Bone marrow (tissue), 2 donors: ENCODE measurements at regions not wholly inside any gene's neighbourhood (a gene's known extent, or its start where the extent isn't known, plus 50 kb on each side); places are given as distances from the start of the nearest gene placed in this dataset.
"Not testable (repeated sequence)": the region's sequence is repeated elsewhere in the genome, so short reads cannot be mapped to it uniquely, and the experiment has no call there.

Source experiments
- DNase-seq, 2 donors: peaks; one replicate each; lab custom pipeline; 2025; lab: John Stamatoyannopoulos, UW

DNA sequence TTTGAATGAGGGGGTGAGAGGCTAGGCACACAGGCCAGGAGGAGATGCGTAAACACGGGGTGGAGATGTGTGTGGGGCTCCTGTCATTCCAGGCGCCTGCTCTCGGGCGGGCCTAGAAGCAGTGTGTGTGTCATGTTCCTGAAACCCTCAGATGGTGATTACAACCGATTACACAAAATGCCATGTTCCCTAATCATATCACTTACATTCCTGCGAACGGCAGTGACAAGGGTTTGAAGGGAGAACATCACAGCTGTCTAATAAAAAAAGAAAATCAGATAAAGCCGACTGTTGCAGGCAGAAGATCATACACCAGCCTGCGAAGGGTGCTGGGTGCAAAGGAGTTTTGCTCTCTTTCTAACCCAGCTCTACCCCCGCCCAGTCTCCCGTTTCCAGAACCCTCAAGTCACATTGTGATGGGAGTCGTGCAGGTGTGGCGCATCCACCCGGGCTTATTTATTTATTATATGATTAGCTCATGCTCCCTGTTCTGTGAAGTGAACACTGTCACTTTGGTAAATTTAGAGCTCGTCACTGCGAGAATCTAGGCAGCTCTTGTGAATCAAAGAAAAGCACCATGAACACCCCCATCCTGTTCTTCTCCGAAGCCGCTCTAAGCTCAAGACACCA lies 140.3 kb downstream of the NR2F2 start:
- DNase-seq = no peak

DNA sequence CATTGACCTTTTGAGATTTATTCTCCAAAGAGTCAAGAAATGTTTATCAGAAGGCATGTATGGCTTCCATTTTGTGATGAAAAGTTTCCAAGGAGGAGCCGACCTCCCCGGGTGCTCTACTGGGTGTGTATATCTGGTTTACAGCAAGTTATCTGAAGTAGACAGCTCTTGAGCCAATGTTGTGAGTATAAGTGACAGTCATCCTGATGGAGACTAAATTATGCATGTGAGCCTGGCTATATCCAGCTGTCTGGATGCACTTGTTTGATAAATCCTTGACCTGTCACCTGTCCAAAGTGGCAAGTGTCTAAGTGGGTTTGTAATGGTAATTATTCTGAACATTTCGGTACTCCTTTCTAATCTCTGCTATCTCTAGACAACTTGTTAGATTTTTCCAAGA lies 142.2 kb downstream of the NR2F2 start:
- no peak for DNase-seq

DNA sequence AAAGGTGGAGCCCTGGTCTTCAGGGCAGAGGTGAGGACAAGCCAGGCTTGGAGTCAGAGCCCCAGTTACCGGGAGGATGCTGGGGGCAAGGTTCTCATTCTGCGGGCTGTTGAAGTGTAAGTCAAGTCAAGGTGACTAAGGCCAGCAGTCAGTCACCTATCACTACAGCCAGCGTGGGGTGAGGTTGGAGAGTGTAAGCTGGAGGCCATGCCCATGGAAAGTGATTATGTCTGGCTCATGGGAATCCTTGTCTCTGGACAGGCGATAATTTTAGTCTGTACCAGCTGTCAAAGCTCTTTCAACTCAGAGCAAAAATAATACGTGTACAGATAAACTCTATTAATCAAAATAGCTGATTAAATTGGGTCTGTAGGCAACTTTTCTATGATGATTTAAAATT lies 143.1 kb downstream of the NR2F2 start:
- DNase-seq = no peak

DNA sequence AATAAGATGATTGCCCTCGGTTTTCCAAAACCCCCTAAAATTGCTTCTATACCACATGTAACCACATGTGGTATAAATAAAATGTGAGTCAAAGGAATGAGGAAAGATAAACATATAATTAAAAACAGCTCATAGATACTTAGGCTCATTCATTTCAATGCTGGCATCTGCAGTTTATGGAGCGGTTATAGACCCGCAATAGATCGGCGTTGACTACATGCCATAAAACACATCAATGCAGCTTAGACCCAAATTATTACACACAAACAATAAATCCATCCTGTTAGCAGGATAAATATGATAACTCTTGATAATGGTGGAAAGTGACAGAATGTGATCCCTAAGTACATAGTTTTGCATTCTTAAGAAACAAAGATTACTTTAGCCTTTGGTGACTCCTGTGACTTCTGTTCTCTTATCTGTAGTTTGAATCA lies 143.7 kb downstream of the NR2F2 start:
- DNase-seq = no peak

DNA sequence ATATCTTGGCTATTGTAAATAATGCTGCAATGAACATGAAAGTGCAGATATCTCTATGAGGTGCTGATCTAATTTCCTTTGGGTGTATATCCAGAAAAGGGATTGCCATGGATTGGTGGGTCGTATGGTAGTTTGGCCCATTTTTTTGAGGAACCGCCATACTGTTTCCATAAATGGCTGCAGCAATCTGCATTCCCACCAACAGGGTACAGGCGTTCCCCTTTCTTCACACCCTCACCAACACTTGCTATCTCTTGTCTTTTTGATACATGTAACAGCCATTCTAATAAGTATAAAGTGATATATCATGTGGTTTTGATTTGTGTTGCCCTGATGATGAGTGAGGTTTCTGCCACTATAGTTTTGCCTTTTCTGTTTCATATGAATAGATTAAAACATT lies 146.7 kb downstream of the NR2F2 start:
- no peak for DNase-seq

DNA sequence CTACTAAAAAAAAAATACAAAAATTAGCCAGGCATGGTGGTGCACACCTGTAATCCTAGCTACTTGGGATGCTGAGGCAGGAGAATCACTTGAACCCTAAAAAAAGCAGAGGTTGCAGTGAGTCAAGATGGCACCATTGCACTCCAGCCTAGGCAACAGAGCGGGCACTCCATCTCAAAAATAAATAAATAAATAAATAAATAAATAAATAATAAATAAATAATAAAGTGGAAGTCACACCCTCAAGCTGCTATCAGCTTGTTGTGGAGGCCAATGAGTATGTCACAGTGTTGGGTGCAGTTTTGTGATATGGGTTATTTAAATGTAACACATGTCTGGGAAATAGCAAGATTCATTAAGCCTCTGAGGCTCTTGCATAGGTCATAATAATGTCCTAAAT lies 153.9 kb downstream of the NR2F2 start:
- DNase-seq = not testable (repeated sequence)

DNA sequence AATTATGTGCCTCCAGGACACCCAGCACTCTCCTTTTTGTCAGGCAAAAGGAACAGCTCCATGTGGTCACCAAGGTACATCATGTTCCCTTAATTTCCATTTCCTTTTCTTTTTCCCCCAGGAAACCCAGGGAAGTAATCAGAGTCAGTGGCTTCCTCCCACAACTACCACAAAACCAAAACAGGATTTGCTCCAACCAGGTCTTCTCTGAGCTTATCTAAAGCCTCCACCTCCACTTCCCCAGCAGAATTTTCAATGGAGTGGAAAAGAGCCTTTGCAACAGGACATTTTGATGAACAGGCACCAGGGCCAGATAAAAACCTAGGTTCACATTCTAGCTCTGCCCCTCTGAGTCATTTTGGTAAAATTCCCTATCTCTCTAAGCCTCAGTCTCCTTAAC lies 154.3 kb downstream of the NR2F2 start:
- DNase-seq = no peak

DNA sequence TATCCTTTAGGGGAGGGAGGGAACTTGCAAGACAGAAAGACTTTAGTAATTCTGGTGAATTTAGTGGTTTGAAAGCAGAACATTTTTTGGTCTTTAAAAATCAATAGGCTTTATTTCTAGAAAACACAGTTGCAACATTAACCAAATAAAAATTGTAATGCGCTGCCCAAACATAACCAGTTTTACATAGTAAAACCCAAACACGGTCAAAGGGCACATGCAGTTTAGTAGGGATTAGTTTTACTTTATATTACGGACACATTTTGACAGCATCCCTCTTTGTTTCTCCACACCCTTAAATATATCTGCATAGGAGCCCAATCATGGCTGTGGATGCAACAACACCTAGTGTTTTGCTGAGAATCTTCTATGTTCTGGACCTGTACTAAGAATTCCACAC lies 156.7 kb downstream of the NR2F2 start:
- no peak for DNase-seq

DNA sequence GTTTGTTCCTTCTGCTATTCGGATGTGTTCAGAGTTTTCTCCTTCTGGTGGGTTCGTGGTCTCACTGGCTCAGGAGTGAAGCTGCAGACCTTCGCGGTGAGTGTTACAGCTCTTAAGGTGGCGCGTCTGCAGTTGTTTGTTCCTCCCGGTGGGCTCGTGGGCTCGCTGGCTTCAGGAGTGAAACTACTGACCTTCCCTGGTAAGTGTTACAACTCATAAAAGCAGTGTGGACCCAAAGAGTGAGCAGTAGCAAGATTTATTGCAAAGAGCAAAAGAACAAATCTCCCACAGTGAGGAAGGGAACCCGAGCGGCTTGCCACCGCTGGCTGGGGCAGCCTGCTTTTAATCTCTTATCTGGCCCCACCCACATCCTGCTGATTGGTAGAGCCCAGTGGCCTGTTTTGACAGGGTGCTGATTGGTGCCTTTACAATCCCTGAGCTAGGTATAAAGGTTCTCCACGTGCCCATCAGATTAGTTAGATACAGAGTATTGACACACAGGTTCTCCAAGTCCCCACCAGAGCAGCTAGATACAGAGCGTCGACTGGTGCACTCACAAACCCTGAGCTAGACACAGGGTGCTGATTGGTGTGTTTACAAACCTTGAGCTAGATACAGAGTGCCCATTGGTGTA lies 160.7 kb downstream of the NR2F2 start:
- not testable (repeated sequence) for DNase-seq

DNA sequence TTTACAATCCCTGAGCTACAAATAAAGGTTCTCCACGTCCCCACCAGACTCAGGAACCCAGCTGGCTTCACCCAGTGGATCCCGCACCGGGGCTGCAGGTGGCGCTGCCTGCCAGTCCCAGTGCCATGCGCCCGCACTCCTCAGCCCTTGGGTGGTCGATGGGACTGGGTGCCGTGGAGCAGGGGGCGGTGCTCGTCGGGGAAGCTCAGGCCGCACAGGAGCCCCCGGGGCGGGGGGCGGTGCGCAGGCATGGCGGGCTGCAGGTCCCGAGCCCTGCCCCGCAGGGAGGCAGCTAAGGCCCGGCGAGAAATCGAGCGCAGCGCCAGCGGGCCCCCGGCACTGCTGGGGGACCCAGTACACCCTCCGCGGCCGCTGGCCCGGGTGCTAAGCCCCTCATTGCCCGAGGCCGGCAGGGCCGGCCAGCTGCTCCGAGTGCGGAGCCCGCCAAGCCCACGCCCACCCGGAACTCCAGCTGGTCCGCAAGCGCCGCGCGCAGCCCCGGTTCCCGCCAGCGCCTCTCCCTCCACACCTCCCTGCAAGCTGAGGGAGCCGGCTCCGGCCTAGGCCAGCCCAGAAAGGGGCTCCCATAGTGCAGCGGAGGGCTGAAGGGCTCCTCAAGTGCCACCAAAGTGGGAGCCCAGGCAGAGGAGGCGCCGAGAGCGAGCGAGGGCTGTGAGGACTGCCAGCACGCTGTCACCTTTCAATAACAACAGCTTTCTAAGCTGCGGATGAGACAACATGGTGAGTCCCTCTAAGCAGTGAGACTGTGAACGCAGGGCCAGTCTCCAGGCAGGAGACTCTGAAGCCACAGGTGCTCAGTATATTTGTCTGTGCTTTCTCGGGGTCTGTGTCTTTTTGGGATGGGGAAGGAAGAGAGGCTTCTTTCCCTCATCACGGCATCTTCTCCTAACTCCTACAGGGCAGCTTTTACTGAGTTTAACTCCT lies 161.5 kb downstream of the NR2F2 start:
- DNase-seq = not testable (repeated sequence)

DNA sequence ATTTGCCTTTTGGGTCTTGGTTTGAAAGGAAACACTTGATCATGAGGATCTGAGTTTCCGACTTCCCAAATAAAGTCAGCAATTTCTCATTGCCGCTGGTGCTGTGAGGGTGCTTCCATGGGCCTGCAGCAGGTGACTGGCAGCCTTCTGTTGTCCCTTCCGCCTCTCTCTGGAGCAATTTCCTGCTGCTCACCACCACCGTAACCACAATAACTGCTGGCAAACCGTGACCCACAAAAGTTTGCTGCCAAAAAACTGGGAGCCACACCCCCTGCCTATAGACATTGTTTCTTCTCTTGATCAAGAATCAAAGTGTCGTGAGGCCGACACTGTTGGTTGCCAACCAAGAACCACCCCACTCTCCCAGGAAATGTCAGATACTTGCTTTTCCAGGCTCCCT lies 164.0 kb downstream of the NR2F2 start:
- peak in 1 of 2 donors; percentile 3 for DNase-seq

DNA sequence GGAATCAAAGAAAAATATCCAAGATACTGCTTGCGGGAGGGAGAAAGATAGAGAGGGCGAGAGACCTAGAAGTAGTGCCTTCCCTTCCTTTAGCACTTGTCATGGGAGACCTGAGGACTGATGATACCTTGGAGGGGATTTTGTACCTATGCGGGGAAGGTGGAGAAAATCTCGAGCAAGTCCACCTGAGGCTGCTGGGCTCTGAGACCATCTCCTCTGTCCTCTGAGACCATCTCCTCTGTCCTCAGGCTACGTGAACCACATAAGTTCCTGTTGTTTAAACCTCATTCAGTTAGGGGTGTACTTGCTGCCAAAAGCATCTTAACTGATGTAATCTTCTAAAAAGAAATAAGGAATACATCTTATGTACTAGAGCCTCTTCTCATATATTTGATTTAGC lies 164.9 kb downstream of the NR2F2 start:
- DNase-seq = no peak

DNA sequence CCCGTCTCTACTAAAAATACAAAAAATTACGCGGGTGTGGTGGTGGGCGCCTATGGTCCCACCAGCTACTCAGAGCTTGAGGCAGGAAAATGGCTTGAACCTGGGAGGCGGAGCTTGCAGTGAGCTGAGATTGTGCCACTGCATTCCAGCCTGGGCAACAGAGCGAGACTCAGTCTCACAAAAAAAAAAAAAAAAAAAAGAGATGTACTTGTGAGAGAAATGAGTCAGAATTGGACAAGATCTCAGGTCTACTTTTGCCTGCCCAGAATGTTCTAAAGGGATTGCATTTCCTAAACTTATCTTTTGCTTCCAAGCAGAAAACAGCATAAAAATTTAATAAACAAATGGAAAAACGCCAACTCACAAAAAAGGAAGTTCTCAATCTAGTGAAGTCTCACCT lies 167.5 kb downstream of the NR2F2 start:
- no peak for DNase-seq

DNA sequence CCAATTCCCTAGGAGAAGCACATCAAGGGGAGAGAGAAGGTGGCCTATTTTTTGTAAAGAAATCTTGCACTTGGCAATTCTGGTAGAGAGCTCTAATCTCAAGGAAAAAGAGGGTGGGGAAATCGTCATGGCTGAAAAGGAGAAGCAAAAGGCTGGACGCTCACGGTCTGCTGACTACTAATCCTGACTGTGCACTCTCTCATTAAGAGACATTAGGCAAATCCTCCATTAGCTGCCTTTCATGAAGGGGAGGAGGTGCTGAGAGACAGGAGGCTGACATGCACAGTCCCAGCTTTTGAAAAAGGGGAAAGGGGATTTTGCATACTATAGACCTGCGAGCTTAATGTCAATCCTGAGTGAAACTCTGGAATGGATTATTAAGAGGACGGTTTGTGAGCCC lies 170.0 kb downstream of the NR2F2 start:
- DNase-seq = no peak

DNA sequence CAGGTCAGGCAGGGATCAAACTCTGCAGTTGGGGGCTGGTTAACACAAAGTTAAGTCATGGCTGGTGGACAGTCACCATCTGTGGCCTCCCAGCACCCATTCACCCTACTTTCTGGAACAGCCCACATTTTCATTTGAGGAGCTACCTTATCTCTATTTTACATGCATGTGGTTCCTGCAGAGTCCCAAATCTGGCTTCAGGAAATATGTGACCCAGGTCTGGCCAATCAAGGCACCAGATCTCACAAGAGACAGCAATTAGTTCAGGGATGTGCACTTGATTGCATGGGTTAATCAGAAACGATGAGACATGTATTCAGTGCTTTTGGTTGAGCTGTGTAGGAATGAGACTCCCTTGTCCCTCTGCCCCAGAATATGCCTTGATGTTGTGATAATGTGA lies 170.9 kb downstream of the NR2F2 start:
- no peak for DNase-seq

DNA sequence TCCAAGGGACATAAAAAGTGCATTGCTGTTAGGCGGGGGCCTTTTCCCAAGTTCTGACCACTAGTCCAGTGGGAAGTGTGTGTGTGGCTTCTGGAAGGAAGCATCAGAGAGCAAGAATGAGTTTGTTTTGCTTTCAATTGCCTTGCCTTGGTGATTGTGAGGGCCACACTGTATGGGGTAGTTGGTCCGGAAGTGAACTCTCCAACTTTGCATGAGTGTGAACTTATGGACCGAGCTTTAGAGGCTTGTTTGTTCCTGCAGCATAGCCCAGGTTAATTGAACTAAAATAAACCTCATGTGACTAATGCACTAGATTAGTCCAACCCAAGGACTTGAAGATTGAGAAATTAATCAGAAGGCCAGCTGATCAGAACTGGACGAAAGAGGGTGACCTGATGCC lies 171.7 kb downstream of the NR2F2 start:
- no peak for DNase-seq

DNA sequence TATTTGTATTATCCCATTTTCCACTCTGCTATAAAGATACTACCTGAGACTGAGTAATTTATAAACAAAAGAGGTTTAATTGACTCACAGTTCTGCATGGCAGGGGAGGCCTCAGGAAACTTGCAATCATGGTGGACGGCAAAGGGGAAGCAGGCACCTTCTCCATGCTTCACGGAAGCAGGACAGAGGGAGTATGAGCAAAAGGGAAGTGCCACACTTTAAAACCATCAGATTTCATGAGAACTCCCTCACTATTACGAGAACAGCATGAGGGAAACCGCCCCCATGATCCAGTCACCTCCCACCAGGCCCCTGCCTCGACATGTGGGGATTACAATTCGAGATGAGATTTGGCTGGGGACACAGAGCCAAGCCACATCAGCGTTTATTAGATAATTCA lies 172.8 kb downstream of the NR2F2 start:
- DNase-seq = no peak

DNA sequence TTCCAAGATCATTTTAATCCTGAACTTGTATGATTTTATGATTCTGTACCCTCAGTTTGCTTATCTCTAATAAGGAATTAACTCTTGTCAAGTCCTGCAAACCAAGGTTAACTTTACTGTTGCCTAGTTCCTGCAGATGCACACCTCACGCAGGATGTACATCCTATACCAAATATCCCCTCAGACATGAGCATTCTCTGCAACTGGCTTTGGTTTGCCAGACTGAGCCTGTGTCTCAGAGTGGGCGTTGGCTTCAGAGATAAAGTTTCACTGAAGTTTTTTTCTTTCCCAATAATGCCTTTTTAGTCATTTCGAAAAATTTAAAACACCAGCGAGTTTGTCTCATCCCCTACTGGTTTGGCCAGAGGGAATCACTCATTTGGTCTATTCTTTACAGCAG lies 173.9 kb downstream of the NR2F2 start:
- no peak for DNase-seq

DNA sequence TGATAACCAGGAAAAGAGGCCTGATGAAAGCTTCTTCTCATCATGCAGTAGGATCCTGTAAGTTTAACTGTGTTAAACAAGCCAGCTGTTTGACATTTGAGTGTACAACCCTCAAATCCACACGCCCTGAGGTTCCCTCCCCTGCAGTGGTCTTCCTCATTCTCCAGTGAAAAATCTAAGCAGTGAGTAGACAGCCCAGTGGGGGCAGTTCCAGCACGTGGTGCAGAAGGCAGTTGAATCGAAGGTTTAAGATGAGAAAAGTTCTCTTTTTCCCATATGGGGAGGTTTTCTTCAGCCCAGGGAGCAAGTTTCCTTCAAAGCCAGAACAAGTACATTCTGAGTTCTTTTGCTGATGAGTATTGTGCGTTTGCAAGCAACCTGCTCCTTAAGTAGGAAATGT lies 174.5 kb downstream of the NR2F2 start:
- DNase-seq = no peak

DNA sequence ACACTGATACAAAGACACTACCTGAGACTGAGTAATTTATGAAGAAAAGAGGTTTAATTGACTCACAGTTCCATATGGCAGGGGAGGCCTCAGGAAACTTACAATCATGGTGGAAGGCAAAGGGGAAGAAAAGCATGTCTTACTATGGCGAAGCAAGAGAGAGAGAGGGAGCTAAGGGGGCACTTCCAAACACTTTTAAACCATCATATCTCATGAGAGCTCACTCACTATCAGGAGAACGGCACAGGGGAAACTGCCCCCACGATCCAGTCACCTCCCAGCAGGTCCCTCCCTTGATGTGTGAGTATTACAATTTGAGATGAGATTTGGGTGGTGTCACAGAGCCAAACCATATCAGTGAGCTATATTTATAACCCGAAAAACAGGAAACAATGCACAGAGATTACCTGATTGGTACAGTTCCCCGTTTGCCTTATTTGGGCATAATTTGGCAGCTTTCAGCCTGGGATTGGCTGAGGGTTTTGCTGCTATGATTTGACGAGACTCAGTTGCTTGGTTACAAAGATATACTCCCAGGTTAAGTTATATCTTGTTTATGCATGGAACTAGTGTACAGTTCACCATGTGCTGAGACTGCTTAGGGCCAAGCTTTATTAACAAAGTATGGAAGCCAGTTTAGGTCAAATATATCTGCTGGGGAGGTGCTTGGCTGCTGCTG lies 184.2 kb downstream of the NR2F2 start:
- DNase-seq = no peak

DNA sequence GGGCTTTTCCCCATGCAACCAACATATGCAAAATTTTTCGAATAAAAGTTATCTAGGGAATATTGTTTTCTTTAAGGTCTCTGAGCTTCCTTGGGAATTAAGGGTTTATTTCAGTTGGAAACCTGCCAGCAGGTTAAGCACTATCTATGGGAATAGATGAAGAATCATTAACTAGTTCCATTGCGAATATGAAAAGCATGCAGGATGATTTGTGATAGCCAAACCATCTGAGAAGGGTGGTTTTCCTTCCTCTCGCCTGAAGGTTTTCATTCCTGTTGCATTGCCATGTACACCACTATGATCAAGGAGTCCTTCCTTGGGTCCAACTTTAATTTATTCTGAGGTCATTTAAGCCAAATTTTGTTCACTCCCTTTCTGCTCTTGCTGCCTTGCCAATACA lies 184.9 kb downstream of the NR2F2 start:
- DNase-seq = no peak

DNA sequence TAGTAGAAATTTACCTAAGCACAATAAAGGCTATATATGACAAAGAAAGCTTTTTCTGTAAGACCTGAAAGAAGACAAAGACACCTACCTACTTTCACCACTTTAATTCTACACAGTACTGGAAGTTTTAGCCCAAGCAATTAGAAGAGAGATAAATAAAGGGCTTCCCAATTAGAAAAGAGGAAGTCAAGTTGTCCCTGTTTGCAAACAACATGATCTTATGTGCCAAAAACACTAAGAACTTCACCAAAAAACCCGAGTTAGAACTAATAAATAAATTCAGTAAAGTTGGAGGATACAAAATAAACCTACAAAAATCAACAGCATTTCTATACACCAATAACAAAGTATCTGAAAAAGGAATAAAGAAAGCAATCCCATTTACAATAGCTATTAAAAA lies 190.9 kb downstream of the NR2F2 start:
- DNase-seq = no peak
